HUES64 (cell line): ENCODE measurements at regions not wholly inside any gene's neighbourhood (a gene's known extent, or its start where the extent isn't known, plus 50 kb on each side); places are given as distances from the start of the nearest gene placed in this dataset.

ENCODE experiments used
- H3K27ac ChIP-seq: 2 replicates; pipeline ENCODE4 v1.7.0; 2013; ENCODE audit warnings: low read depth, low read length, inconsistent platforms
- H3K27me3 ChIP-seq: 2 replicates; pipeline ENCODE4 v1.6.1; 2013; ENCODE audit warnings: mild to moderate bottlenecking, low read length; ENCODE audit not compliant: insufficient read depth
- H3K36me3 ChIP-seq: 2 replicates; pipeline ENCODE4 v1.6.1; 2013; ENCODE audit warnings: mild to moderate bottlenecking, low read length; ENCODE audit not compliant: insufficient read depth
- H3K4me1 ChIP-seq: 2 replicates; pipeline ENCODE4 v1.6.1; 2013; ENCODE audit warnings: mild to moderate bottlenecking, low read length, moderate library complexity; ENCODE audit not compliant: insufficient read depth
- H3K4me3 ChIP-seq: 2 replicates; pipeline ENCODE4 v1.5.1; 2013; ENCODE audit warnings: mild to moderate bottlenecking, low read length, moderate library complexity
- H3K9ac ChIP-seq: 2 replicates; pipeline ENCODE4 v1.6.1; 2013; ENCODE audit warnings: mild to moderate bottlenecking, low read depth, low read length
- H3K9me3 ChIP-seq: 2 replicates; pipeline ENCODE4 v1.6.1; 2013; ENCODE audit warnings: low read depth, low read length; ENCODE audit not compliant: insufficient read depth
- WGBS: fragments of 150-250, 120-280 bp; methylation state at CpG from one replicate; pipeline ENCODE4 v1.1.7; 2013; ENCODE audit warnings: missing lambda C conversion rate; 5-methylcytosine and 5-hydroxymethylcytosine counted together

- no peaks in the 10 kb centered on the region for H3K27me3 ChIP-seq
- 66% methylated on average over 15 of the region's 15 CpGs for WGBS
Measured at GRCh38 chr20:16801919-16802651, 53.9 kb downstream of the OTOR start.

GRCh38 chr20:16802652-16802935 is 54.4 kb downstream of the OTOR start:
- Histone ChIP-seq H3K4me1 (no peaks in the 10 kb centered on the region), H3K9me3 (no peaks in the 10 kb centered on the region), H3K9ac (no peak overlapping the region), H3K36me3 (no peaks in the 10 kb centered on the region), H3K27ac (no peak overlapping the region), H3K4me3 (no peak overlapping the region), H3K27me3 (no peaks in the 10 kb centered on the region)
- 91% methylated on average over 3 of the region's 4 CpGs for WGBS

More at GRCh38 chr20:16801919-16802651, 53.9 kb downstream of the OTOR start:
- H3K4me3 ChIP-seq: no peak overlapping the region
- H3K27ac ChIP-seq: no peak overlapping the region
- H3K4me1 ChIP-seq: no peaks in the 10 kb centered on the region
- no peaks in the 10 kb centered on the region for H3K36me3 ChIP-seq
- no peaks in the 10 kb centered on the region for H3K9me3 ChIP-seq
- H3K9ac ChIP-seq: no peak overlapping the region

- no peak overlapping the region for H3K9ac ChIP-seq
- WGBS: 23% methylated on average over 13 of the region's 14 CpGs
Measured at GRCh38 chr20:16803965-16804792, 56.0 kb downstream of the OTOR start.

GRCh38 chr20:16804793-16805187 is 56.6 kb downstream of the OTOR start:
- Histone ChIP-seq H3K9ac (no peak overlapping the region), H3K27ac (no peak overlapping the region), H3K27me3 (no peaks in the 10 kb centered on the region), H3K4me3 (no peak overlapping the region), H3K36me3 (no peaks in the 10 kb centered on the region), H3K9me3 (no peaks in the 10 kb centered on the region), H3K4me1 (no peaks in the 10 kb centered on the region)
- WGBS: 76% methylated on average over 6 of the region's 6 CpGs

More at GRCh38 chr20:16803965-16804792, 56.0 kb downstream of the OTOR start:
- Histone ChIP-seq H3K9me3 (no peaks in the 10 kb centered on the region), H3K27ac (no peak overlapping the region), H3K4me1 (no peaks in the 10 kb centered on the region), H3K36me3 (no peaks in the 10 kb centered on the region), H3K27me3 (no peaks in the 10 kb centered on the region), H3K4me3 (no peak overlapping the region)

- Histone ChIP-seq H3K9ac (no peak overlapping the region), H3K9me3 (no peaks in the 10 kb centered on the region), H3K4me3 (no peak overlapping the region), H3K27ac (no peak overlapping the region), H3K27me3 (no peaks in the 10 kb centered on the region), H3K4me1 (no peaks in the 10 kb centered on the region), H3K36me3 (no peaks in the 10 kb centered on the region)
- WGBS: 80% methylated on average over 6 of the region's 6 CpGs
Measured at GRCh38 chr20:16806061-16806460, 57.9 kb downstream of the OTOR start.

- no peaks in the 10 kb centered on the region for H3K9me3 ChIP-seq
- no peaks in the 10 kb centered on the region for H3K4me1 ChIP-seq
- no peak overlapping the region for H3K27ac ChIP-seq
- H3K27me3 ChIP-seq: no peaks in the 10 kb centered on the region
- no peak overlapping the region for H3K9ac ChIP-seq
- WGBS: 86% methylated on average over 6 of the region's 7 CpGs
- H3K36me3 ChIP-seq: no peaks in the 10 kb centered on the region
- no peak overlapping the region for H3K4me3 ChIP-seq
Measured at GRCh38 chr20:16806886-16807285, 58.7 kb downstream of the OTOR start.

GRCh38 chr20:16808796-16809195 is 60.6 kb downstream of the OTOR start:
- no peaks in the 10 kb centered on the region for H3K9me3 ChIP-seq
- 86% methylated on average over 4 of the region's 4 CpGs for WGBS
- H3K27me3 ChIP-seq: no peaks in the 10 kb centered on the region
- no peak overlapping the region for H3K9ac ChIP-seq
- H3K27ac ChIP-seq: no peak overlapping the region
- no peaks in the 10 kb centered on the region for H3K36me3 ChIP-seq
- no peak overlapping the region for H3K4me3 ChIP-seq
- H3K4me1 ChIP-seq: no peaks in the 10 kb centered on the region

GRCh38 chr20:16810216-16810615 is 62.1 kb downstream of the OTOR start:
- H3K4me1 ChIP-seq: no peaks in the 10 kb centered on the region
- H3K9me3 ChIP-seq: no peaks in the 10 kb centered on the region
- no peaks in the 10 kb centered on the region for H3K36me3 ChIP-seq
- H3K27me3 ChIP-seq: no peaks in the 10 kb centered on the region
- no peak overlapping the region for H3K4me3 ChIP-seq
- H3K9ac ChIP-seq: no peak overlapping the region
- WGBS: 91% methylated on average over 2 of the region's 3 CpGs
- no peak overlapping the region for H3K27ac ChIP-seq

GRCh38 chr20:16816192-16816591 is 68.0 kb downstream of the OTOR start:
- WGBS: 63% methylated on average over 3 of the region's 3 CpGs
- H3K4me1 ChIP-seq: no peaks in the 10 kb centered on the region
- no peak overlapping the region for H3K4me3 ChIP-seq
- no peak overlapping the region for H3K9ac ChIP-seq
- H3K27ac ChIP-seq: no peak overlapping the region
- H3K9me3 ChIP-seq: no peaks in the 10 kb centered on the region
- H3K36me3 ChIP-seq: no peaks in the 10 kb centered on the region
- H3K27me3 ChIP-seq: no peaks in the 10 kb centered on the region

GRCh38 chr20:16819483-16819882 is 71.3 kb downstream of the OTOR start:
- H3K4me3 ChIP-seq: no peak overlapping the region
- H3K9me3 ChIP-seq: peaks cover 14% of the 10 kb centered on the region
- H3K36me3 ChIP-seq: no peaks in the 10 kb centered on the region
- H3K9ac ChIP-seq: no peak overlapping the region
- 87% methylated on average over 2 of the region's 2 CpGs for WGBS
- H3K4me1 ChIP-seq: no peaks in the 10 kb centered on the region
- no peaks in the 10 kb centered on the region for H3K27me3 ChIP-seq
- no peak overlapping the region for H3K27ac ChIP-seq

- no peak overlapping the region for H3K4me3 ChIP-seq
- no peaks in the 10 kb centered on the region for H3K27me3 ChIP-seq
- H3K36me3 ChIP-seq: no peaks in the 10 kb centered on the region
- H3K4me1 ChIP-seq: no peaks in the 10 kb centered on the region
- H3K27ac ChIP-seq: no peak overlapping the region
- H3K9me3 ChIP-seq: peaks cover 18% of the 10 kb centered on the region
- no peak overlapping the region for H3K9ac ChIP-seq
- 67% methylated on average over 7 of the region's 10 CpGs for WGBS
Measured at GRCh38 chr20:16821211-16822089, 73.3 kb downstream of the OTOR start.
